ENCODE measurements at regions not wholly inside any gene's neighbourhood (a gene's known extent, or its start where the extent isn't known, plus 50 kb on each side); places are given as distances from the start of the nearest gene placed in this dataset.

- H3K4me3 ChIP-seq (ENCODE audit: low read depth, low read length), result no peak overlapping the region
- TF ChIP-seq, protein P1, sequence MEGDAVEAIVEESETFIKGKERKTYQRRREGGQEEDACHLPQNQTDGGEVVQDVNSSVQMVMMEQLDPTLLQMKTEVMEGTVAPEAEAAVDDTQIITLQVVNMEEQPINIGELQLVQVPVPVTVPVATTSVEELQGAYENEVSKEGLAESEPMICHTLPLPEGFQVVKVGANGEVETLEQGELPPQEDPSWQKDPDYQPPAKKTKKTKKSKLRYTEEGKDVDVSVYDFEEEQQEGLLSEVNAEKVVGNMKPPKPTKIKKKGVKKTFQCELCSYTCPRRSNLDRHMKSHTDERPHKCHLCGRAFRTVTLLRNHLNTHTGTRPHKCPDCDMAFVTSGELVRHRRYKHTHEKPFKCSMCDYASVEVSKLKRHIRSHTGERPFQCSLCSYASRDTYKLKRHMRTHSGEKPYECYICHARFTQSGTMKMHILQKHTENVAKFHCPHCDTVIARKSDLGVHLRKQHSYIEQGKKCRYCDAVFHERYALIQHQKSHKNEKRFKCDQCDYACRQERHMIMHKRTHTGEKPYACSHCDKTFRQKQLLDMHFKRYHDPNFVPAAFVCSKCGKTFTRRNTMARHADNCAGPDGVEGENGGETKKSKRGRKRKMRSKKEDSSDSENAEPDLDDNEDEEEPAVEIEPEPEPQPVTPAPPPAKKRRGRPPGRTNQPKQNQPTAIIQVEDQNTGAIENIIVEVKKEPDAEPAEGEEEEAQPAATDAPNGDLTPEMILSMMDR (IDR thresholded peaks at IDR 0.05; ENCODE audit: insufficient read depth, low read length), result no peak
- no peak for DNase-seq (ENCODE audit: low read depth)
Observed at GRCh38 chr21:33152732-33153130, 77.0 kb upstream of the IFNAR2 start.

GRCh38 chr21:33155005-33155404, 74.7 kb upstream of the IFNAR2 start:
- DNase-seq (ENCODE audit: low read depth), result no peak
- TF ChIP-seq, protein P1 (IDR thresholded peaks at IDR 0.05; ENCODE audit: insufficient read depth, low read length), result no peak
- H3K4me3 ChIP-seq (ENCODE audit: low read depth, low read length), result no peak overlapping the region

- H3K4me3 ChIP-seq (ENCODE audit: low read depth, low read length), result no peak overlapping the region
- TF ChIP-seq, protein P1 (IDR thresholded peaks at IDR 0.05; ENCODE audit: insufficient read depth, low read length), result no peak
- no peak for DNase-seq (ENCODE audit: low read depth)
Observed at GRCh38 chr21:33155422-33155821, 74.3 kb upstream of the IFNAR2 start.

DNA sequence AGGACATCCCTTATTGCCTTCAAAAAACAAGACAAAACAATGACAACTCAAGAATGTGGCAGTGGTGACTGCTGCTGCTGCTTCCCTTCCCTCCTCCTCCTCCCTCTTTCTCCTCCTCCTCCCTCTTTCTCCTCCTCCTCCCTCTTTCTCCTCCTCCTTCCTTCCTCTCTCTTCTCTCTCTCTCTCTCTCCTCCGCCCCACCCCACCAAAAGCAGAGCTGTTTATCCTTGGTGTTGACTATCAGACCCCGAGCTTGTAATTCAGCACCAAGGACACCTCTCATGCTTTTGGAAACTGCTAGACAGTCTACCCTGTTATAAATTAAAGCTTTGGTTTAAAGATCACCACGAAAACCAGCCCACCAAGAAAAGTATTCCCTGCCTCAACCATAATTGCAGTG, 72.4 kb upstream of the IFNAR2 start:
- no peak overlapping the region for H3K4me3 ChIP-seq (ENCODE audit: low read depth, low read length)
- DNase-seq (ENCODE audit: low read depth), result peak; percentile 1
- TF ChIP-seq, protein P1 (IDR thresholded peaks at IDR 0.05; ENCODE audit: insufficient read depth, low read length), result no peak

GRCh38 chr21:33158654-33159053, 71.1 kb upstream of the IFNAR2 start:
- no peak overlapping the region for H3K4me3 ChIP-seq (ENCODE audit: low read depth, low read length)
- TF ChIP-seq, protein P1 (IDR thresholded peaks at IDR 0.05; ENCODE audit: insufficient read depth, low read length), result no peak
- DNase-seq (ENCODE audit: low read depth), result no peak

DNA sequence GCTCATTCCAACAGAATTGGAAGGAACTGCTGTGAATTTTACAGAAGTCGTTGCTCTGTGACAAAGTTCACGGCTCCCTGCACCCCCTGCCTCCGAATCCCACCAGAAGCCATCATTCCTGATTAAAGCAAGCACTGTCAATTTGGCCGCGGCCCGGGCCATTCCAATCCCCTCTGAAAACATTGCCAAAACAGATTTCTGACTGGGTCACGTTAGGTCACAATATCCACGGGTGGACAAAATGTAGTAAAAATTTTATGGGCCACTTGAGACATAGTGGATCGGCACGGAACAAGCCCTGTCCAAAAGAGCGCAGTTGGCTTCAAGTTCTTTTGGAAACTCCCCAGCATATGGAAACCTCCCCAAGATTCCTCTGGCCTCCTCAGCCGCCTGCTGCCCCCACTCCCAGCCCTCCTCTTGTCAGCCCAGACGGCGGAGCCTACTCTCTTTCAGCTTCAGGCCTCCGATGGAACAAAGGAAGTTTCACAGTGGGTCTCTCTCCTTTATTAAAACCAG, 67.2 kb upstream of the IFNAR2 start:
- H3K4me3 ChIP-seq (ENCODE audit: low read depth, low read length), result no peak overlapping the region
- TF ChIP-seq, protein P1 (IDR thresholded peaks at IDR 0.05; ENCODE audit: insufficient read depth, low read length), result no peak
- DNase-seq (ENCODE audit: low read depth), result no peak

DNA sequence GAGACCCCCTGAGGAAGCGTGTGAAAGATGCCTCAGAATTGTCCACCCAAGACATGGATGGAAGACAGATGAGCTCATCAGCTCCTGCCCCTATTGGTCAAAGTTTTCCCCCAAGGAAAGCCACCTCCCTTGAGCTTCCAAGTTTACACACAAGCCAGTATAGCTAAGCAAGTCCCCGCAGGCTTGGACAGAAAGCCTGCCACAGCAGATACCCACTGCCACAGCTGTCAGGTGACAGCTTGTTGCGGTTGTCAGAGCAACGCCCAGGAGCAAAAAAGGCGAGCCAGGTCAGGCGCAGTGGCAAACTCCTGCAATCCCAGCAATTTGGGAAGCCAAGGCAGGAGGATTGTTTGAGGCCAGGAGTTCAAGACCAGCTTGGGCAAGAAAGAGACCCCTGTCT, 60.9 kb upstream of the IFNAR2 start:
- DNase-seq (ENCODE audit: low read depth), result no peak
- TF ChIP-seq, protein P1 (IDR thresholded peaks at IDR 0.05; ENCODE audit: insufficient read depth, low read length), result no peak
- no peak overlapping the region for H3K4me3 ChIP-seq (ENCODE audit: low read depth, low read length)

Data from fibroblast of the aortic adventitia (primary cell).